GM12891 (cell line): ENCODE measurements at regions not wholly inside any gene's neighbourhood (a gene's known extent, or its start where the extent isn't known, plus 50 kb on each side); places are given as distances from the start of the nearest gene placed in this dataset.

Experiments used
- POLR2A ChIP-seq: IDR thresholded peaks from 2 replicates; pipeline ENCODE4 v1.6.1; 2011; ENCODE audit warnings: low read depth, low read length, control low read depth
- TAF1 ChIP-seq: IDR thresholded peaks from 2 replicates; pipeline ENCODE4 v1.6.1; 2011; ENCODE audit warnings: low read depth, low read length, control low read depth

DNA sequence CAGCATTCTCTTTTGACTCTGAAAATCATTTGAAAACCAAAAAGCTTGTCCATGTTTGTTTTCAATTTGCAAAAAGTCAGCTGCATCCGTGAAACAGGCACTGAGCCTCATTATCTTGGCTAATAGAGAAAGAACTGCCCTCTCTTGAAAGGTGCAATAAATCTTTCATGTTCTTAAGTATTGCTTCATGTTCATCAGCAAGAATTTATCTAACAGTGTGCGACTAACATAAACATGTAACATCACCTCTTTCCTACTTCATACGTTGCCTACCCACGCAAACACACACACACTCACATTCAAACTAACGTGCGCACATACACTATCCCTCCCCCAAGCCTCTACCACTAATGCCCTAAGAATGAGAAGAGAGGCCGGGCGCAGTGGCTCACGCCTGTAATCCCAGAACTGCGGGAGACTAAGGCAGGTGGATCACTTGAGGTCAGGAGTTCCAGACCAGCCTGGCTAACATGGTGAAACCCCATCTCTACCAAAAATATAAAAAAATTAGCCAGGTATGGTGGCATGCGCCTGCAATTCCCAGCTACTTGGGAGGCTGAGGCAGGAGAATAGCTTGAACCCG is 629.7 kb upstream of the ZNF608 start:
- TF ChIP-seq TAF1 (no peak), POLR2A (no peak)
